Smooth muscle cell (in vitro differentiated cells): ENCODE measurements at regions not wholly inside any gene's neighbourhood (a gene's known extent, or its start where the extent isn't known, plus 50 kb on each side); places are given as distances from the start of the nearest gene placed in this dataset.

Experiments used
- DNase-seq: peaks from one replicate; lab custom pipeline; 2025; ENCODE audit not compliant: unreplicated experiment; lab: John Stamatoyannopoulos, UW
- H2AFZ ChIP-seq: fragments of 200-600 bp; sonication (generic); 2 replicates; pipeline ENCODE4 v1.6.0; 2016; ENCODE audit warnings: antibody characterized with exemption, low read depth, mild to moderate bottlenecking
- H3F3A ChIP-seq: fragments of 200-600 bp; sonication (generic); 2 replicates; pipeline ENCODE4 v1.6.0; 2017; ENCODE audit warnings: antibody characterized with exemption, low read depth
- H3K27ac ChIP-seq: fragments of 200-600 bp; sonication (generic); 2 replicates; pipeline ENCODE4 v1.5.1; 2016; ENCODE audit warnings: low read depth, mild to moderate bottlenecking
- H3K27me3 ChIP-seq: fragments of 200-600 bp; sonication (generic); 2 replicates; pipeline ENCODE4 v1.6.1; 2016; ENCODE audit warnings: low read depth, mild to moderate bottlenecking
- H3K36me3 ChIP-seq: fragments of 200-600 bp; sonication (generic); 2 replicates; pipeline ENCODE4 v1.5.1; 2016; ENCODE audit warnings: low read depth
- H3K4me1 ChIP-seq: fragments of 200-600 bp; sonication (generic); 2 replicates; pipeline ENCODE4 v1.5.1; 2016; ENCODE audit warnings: low read depth
- H3K4me2 ChIP-seq: fragments of 200-600 bp; sonication (generic); 2 replicates; pipeline ENCODE4 v1.6.0; 2016; ENCODE audit warnings: mild to moderate bottlenecking
- H3K4me3 ChIP-seq: fragments of 200-600 bp; sonication (generic); 2 replicates; pipeline ENCODE4 v1.5.1; 2016; ENCODE audit warnings: mild to moderate bottlenecking
- H3K79me2 ChIP-seq: fragments of 200-600 bp; sonication (generic); 2 replicates; pipeline ENCODE4 v1.6.0; 2016; ENCODE audit warnings: low read depth, mild to moderate bottlenecking
- H3K9ac ChIP-seq: fragments of 200-600 bp; sonication (generic); 2 replicates; pipeline ENCODE4 v1.6.0; 2016; ENCODE audit warnings: low read depth
- H3K9me3 ChIP-seq: fragments of 200-600 bp; sonication (generic); replicated peaks from 2 replicates; pipeline ENCODE4 v1.5.1; 2016; ENCODE audit warnings: low read depth
- H4K20me1 ChIP-seq: fragments of 200-600 bp; sonication (generic); 2 replicates; pipeline ENCODE4 v1.6.0; 2016; ENCODE audit warnings: low read depth
- WGBS: methylation state at CpG from one replicate; pipeline ENCODE4 v1.1.7; 2016; ENCODE audit warnings: low lambda C conversion rate; 5-methylcytosine and 5-hydroxymethylcytosine counted together
- TF ChIP-seq, protein P1 (sequence below): fragments of 200-600 bp; sonication (generic); IDR thresholded peaks from 2 replicates; pipeline ENCODE4 v1.5.1; 2017; ENCODE audit warnings: borderline replicate concordance, mild to moderate bottlenecking, antibody characterized with exemption; ENCODE audit not compliant: insufficient read depth, poor library complexity, severe bottlenecking

DNA sequence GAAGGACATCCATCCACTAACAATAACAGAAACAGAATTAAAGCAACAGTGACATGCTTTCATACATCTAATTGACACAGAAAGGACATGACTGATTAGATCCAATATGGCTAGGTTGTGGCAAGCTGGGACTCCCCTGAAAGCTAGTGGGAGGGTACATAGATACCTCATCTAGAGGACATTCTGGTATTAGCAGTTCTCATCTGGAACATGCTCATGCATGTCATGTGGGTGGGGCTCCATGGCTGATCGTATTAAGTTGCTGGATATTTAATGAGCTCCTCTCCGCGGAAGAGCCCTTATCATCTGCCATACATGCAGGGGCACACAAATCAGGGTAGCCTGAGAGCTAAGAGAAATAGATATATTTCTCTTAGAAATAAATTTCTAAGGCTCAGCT lies 358.9 kb downstream of the ICE1 start:
- H3K36me3 ChIP-seq: no peaks in the 10 kb centered on the region
- 86% methylated on average over 3 of the region's 3 CpGs for WGBS
- no peak overlapping the region for H3K27ac ChIP-seq
- no peaks in the 10 kb centered on the region for H3K79me2 ChIP-seq
- H3K4me2 ChIP-seq: no peak overlapping the region
- H3K9me3 ChIP-seq: no peaks in the 10 kb centered on the region
- TF ChIP-seq, protein P1, sequence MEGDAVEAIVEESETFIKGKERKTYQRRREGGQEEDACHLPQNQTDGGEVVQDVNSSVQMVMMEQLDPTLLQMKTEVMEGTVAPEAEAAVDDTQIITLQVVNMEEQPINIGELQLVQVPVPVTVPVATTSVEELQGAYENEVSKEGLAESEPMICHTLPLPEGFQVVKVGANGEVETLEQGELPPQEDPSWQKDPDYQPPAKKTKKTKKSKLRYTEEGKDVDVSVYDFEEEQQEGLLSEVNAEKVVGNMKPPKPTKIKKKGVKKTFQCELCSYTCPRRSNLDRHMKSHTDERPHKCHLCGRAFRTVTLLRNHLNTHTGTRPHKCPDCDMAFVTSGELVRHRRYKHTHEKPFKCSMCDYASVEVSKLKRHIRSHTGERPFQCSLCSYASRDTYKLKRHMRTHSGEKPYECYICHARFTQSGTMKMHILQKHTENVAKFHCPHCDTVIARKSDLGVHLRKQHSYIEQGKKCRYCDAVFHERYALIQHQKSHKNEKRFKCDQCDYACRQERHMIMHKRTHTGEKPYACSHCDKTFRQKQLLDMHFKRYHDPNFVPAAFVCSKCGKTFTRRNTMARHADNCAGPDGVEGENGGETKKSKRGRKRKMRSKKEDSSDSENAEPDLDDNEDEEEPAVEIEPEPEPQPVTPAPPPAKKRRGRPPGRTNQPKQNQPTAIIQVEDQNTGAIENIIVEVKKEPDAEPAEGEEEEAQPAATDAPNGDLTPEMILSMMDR: no peak
- no peaks in the 10 kb centered on the region for H4K20me1 ChIP-seq
- H3K4me1 ChIP-seq: no peaks in the 10 kb centered on the region
- no peaks in the 10 kb centered on the region for H3K27me3 ChIP-seq
- H3K4me3 ChIP-seq: no peak overlapping the region
- no peaks in the 10 kb centered on the region for H3F3A ChIP-seq
- DNase-seq: no peak
- H2AFZ ChIP-seq: no peak overlapping the region
- H3K9ac ChIP-seq: no peak overlapping the region

DNA sequence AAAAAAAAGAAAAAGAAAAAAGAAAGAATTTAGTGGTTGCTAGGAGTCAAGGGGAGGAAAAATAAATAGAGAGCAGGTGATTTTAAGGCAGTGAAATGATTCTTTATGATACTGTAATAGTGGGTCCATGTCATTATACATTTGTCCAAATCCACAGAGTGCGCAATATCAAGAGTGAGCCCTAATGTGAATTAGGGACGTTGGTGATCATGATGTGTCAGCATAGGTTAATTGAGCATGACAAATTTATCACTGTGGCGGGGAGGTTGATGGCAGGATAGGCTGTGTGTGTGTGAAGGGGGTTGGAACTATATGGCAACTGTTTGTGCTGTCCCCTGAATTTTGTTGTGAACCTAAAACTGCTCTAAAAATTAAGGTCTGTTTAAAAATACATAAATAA lies 357.8 kb downstream of the ICE1 start:
- Histone ChIP-seq H4K20me1 (no peaks in the 10 kb centered on the region), H3K27ac (no peak overlapping the region), H3K4me2 (no peak overlapping the region), H3K4me3 (no peak overlapping the region), H2AFZ (no peak overlapping the region), H3K27me3 (no peaks in the 10 kb centered on the region), H3K9me3 (no peaks in the 10 kb centered on the region), H3K79me2 (no peaks in the 10 kb centered on the region), H3K4me1 (no peaks in the 10 kb centered on the region), H3K9ac (no peak overlapping the region), H3K36me3 (no peaks in the 10 kb centered on the region), H3F3A (no peaks in the 10 kb centered on the region)
- TF ChIP-seq, protein P1: no peak
- WGBS: 89% methylated on average over 3 of the region's 3 CpGs
- DNase-seq: no peak

DNA sequence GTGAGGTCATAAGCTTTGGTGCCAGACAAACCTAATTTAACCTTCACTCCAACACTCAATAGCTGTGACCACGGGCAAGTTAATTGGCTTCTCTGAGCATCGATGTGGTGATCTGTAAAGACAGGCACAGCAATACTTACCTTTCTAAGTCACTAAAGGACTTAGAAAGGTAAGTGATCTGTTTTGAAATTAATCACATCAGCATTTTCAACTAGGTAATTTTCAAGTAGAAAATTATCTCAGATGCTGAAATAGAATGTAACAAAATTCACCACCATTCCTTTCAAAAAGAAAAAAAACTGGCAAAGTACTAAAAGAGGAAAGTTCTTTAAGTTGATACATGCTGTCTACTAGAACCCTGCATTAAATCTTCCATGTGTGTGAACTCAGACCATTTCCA lies 354.5 kb downstream of the ICE1 start:
- Histone ChIP-seq H4K20me1 (no peaks in the 10 kb centered on the region), H3K4me1 (no peaks in the 10 kb centered on the region), H3K79me2 (no peaks in the 10 kb centered on the region), H3K4me2 (no peak overlapping the region), H3K27me3 (no peaks in the 10 kb centered on the region), H2AFZ (no peak overlapping the region), H3K4me3 (no peak overlapping the region), H3K9me3 (no peaks in the 10 kb centered on the region), H3K27ac (no peak overlapping the region), H3K9ac (no peak overlapping the region), H3K36me3 (no peaks in the 10 kb centered on the region), H3F3A (no peaks in the 10 kb centered on the region)
- TF ChIP-seq, protein P1: no peak
- WGBS: 81% methylated on average over 2 of the region's 2 CpGs
- DNase-seq: no peak

DNA sequence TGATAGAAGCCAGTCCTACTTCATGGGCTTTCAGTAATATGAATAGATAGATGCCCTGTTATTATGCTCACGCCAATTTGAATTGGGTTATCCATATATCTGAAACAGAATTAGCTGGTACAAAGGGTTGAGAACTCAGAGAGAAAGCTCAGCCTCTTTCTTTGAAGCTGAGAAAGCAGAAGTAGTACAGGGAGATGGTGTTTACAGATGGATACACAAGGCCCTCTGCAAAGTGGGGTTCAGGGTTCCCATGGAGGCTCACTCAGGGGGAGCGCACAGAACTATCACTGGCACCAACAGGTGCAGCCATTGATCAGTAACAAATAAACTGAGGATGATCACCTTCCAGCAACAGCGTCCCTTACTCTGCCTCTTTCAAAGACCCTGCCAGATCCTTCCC lies 349.7 kb downstream of the ICE1 start:
- no peaks in the 10 kb centered on the region for H3K36me3 ChIP-seq
- no peaks in the 10 kb centered on the region for H3F3A ChIP-seq
- H3K4me1 ChIP-seq: no peaks in the 10 kb centered on the region
- no peaks in the 10 kb centered on the region for H3K27me3 ChIP-seq
- no peaks in the 10 kb centered on the region for H3K9me3 ChIP-seq
- H3K4me3 ChIP-seq: no peak overlapping the region
- no peaks in the 10 kb centered on the region for H3K79me2 ChIP-seq
- H3K27ac ChIP-seq: no peak overlapping the region
- no peak overlapping the region for H2AFZ ChIP-seq
- H4K20me1 ChIP-seq: no peaks in the 10 kb centered on the region
- 91% methylated on average over 3 of the region's 3 CpGs for WGBS
- no peak for DNase-seq
- H3K9ac ChIP-seq: no peak overlapping the region
- no peak overlapping the region for H3K4me2 ChIP-seq
- TF ChIP-seq, protein P1: no peak
